GM19239 (cell line): ENCODE measurements at regions not wholly inside any gene's neighbourhood (a gene's known extent, or its start where the extent isn't known, plus 50 kb on each side); places are given as distances from the start of the nearest gene placed in this dataset.

Source experiments
- DNase-seq: peaks from one replicate; pipeline ENCODE4 v3.0.0; 2011; ENCODE audit warnings: low spot score; ENCODE audit not compliant: insufficient read length
- FAIRE-seq: peaks from 2 replicates; lab custom pipeline; 2011; peaks lifted over from hg19 to GRCh38; lab: Jason Lieb, UNC

DNA sequence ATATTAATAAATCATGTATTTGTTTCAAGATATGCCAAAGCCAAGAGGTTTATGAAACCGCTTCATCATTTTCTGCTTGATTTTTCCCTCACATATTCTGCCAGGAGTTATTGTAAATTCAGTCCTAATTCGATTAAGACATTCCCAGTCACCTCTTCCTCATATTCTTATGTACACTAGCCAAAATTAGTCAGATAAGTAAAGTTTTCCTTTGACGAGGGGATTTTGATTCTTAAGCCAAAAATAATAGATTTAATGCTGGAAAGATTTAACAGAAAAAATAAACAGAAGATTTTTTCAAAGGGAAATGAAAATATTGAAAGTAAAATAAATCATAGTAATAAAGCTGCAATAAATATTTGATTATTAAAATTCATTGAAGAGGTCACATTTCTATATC, 51.0 kb upstream of the VEGFC start:
- no peak for FAIRE-seq

DNA sequence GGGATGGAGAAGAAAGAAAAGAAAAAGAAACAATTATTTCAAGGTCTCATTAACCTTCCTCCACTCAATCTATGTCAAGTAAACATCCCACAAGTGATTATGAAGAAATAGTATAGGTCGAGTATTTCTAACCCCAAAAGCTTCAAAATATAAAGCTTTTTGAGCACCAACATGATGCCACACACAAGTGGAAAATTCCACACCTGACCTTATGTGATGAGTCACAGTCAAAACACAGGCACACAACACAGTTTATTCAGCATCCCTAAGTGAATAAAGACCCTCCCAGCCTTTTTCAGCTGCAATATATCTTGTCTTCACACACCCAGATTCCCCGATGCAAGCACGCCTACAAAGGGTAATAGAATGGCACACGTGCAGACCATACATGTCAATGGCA, 51.7 kb upstream of the VEGFC start:
- no peak for FAIRE-seq

More for the DNA sequence above, 51.0 kb upstream of the VEGFC start:
- no peak for DNase-seq

GRCh38 chr4:176845636-176846035, 52.9 kb upstream of the VEGFC start:
- no peak for FAIRE-seq
- DNase-seq, result no peak

More for the DNA sequence above, 51.7 kb upstream of the VEGFC start:
- DNase-seq, result no peak

DNA sequence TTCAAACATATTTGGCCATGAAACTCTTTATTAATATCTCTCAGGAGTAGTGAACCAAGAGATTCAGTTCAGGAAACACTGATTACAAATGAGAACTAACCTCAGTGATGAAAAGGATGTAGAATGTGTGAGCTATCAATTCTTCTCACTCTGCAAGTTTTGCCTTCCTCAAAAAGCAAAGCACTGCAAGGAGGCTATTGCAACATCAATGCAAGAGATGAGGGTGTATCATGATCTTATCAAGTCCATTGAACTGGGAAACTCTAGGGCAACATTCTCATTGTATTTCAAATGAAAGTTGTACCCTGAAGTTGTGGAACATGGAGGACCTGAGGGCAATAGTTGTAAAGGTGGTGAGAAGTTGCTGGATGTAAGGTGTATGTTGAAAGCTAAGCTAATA, 56.4 kb upstream of the VEGFC start:
- DNase-seq (no peak), FAIRE-seq (no peak)

GRCh38 chr4:176850436-176850835, 57.7 kb upstream of the VEGFC start:
- DNase-seq (no peak), FAIRE-seq (no peak)

- no peak for FAIRE-seq
- DNase-seq, result no peak
These were observed 63.7 kb upstream of the VEGFC start for GRCh38 chr4:176856421-176856820.

DNA sequence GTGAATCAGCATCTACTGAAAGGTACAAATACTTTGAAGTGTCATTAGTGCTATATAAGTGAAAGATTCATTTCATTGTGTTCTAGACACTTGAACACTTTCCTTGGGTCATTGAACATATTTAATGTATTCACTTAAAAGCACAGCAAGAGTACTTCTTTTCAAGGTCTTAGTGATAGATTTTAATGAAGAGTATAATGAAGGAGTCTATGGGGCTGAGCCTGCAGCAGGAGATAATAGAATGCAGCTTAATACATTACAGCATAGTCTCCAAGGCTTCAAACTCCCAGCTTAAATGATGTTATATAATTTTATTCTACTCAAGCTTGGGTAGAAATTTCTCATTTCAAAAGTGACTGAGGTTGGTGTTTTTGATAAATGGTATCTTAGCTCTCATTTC, 66.1 kb upstream of the VEGFC start:
- FAIRE-seq, result no peak

GRCh38 chr4:176864238-176864637, 71.5 kb upstream of the VEGFC start:
- FAIRE-seq (no peak), DNase-seq (no peak)

More for the DNA sequence above, 66.1 kb upstream of the VEGFC start:
- DNase-seq, result no peak

GRCh38 chr4:176868676-176869075, 76.0 kb upstream of the VEGFC start:
- DNase-seq (no peak), FAIRE-seq (no peak)

- FAIRE-seq (no peak), DNase-seq (no peak)
These were observed 79.7 kb upstream of the VEGFC start for GRCh38 chr4:176872461-176872860.

- DNase-seq (no peak), FAIRE-seq (no peak)
These were observed 82.2 kb upstream of the VEGFC start for GRCh38 chr4:176874721-176875445.

DNA sequence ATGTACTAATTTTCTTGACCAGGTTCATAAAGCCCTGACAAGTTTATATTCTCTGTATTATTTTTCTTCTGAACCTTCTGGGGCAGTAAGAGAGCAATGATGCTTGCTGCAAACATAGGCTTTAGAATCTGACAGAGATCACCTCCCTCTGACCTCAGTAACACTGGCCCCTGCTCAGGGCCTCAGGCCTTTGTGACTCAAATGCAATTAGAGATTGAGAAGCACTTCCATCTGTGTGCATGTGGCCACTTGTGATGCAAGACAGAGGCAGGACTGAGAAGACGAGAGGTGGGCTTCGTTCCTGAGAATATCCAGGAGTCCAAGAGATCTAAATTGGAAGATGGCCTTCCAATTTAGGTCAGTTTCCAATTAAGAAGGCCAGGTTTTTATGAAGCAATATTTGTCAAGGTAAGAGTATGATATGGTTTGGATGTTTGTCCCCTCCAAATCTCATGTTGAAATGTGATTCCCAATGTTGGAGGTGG, 82.8 kb upstream of the VEGFC start:
- DNase-seq (no peak), FAIRE-seq (no peak)

GRCh38 chr4:176879380-176880116, 86.8 kb upstream of the VEGFC start:
- DNase-seq (no peak), FAIRE-seq (no peak)

GRCh38 chr4:176882206-176882605, 89.5 kb upstream of the VEGFC start:
- DNase-seq (no peak), FAIRE-seq (no peak)

GRCh38 chr4:176883108-176883550, 90.4 kb upstream of the VEGFC start:
- no peak for FAIRE-seq
- DNase-seq, result no peak

DNA sequence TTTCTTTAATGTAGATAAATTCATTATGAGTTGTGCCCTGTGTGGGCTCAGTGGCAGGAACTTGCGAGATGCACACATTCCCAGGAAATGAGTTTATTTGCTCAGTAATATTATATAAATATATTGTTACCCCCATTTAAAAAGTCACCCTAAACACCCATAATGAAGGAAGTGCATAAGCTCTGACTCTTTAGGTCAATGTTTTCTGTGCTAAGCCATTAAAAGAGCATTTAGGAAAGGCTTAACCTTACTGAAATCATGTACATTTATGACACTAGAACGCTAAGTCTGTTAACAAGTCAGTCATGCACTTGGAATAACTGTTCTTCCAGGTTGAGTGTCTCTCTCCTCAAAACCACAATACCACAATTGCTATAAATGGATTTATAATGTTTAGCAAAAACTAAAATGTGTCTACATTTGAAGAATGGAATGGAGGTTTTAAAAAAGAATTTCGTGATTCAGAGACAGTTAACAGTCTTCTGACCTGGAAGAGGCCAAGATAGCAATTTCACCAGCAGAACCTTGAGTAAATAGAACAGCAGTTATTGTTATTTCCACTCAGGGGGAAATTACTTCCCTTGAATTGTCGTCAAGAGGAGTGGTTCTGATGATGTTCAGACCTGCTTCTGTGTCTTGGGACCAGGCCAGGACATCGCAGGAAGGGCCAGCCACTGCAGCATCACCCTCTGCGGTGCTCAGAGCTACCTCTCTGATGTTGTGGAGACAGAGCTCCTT, 91.1 kb upstream of the VEGFC start:
- FAIRE-seq, result no peak

DNA sequence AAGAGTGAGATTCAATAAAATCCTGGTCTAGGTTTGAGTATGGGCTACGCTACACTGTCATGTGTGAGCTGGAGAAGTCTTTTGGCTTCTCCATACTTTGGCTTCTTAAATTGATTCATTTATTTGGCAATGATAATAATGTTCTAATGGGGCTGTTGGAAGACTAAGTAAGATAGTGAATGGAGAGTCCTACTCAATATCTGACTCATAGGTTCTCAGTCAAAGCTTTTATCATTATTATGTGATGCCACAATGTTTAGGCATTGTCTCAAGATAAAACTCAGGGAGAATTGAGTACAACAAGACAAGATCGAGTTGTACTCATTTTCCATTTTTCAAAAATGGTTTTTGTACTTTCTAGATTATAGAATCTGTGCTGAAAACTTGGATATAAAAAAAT, 92.5 kb upstream of the VEGFC start:
- FAIRE-seq, result no peak
- no peak for DNase-seq

More for the DNA sequence above, 91.1 kb upstream of the VEGFC start:
- no peak for DNase-seq

DNA sequence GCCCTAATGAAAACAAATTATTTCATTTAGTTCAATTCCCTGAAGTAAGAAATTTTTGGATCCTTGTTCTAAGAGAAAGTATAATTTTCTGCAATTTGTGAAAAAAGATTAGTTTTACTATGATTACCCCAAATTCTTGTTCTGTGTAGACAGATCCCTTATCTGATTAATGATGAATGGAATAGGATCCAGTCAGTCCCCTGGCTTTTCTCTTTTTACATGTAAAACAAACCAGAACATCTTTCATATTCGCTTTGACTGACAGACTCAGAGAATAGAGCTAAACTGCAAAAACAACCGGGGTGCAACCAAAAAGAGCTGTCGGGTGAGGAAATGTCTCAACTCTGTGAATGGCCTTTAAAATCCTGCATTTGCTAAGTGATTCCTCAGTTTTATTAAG, 93.4 kb upstream of the VEGFC start:
- no peak for DNase-seq
- FAIRE-seq, result no peak

DNA sequence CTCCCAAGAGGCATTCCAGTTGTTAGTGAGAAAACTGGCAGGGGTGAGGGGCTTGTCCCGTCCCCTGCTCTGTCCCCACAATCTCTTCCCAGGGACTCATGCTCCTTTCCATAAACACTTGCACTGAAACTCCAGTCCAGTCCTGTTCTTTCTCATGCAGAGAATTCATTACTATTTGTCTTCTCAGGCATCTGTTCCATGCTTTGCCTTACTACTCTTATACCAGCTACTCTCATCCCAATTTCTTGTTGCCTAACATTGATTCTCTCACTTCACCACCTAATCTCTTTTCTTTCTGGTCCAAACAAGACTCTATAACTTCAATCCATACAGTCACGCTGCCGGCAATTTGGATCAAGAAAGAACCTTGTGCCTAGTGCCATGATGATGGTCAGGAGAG, 97.1 kb upstream of the VEGFC start:
- FAIRE-seq (no peak), DNase-seq (no peak)

DNA sequence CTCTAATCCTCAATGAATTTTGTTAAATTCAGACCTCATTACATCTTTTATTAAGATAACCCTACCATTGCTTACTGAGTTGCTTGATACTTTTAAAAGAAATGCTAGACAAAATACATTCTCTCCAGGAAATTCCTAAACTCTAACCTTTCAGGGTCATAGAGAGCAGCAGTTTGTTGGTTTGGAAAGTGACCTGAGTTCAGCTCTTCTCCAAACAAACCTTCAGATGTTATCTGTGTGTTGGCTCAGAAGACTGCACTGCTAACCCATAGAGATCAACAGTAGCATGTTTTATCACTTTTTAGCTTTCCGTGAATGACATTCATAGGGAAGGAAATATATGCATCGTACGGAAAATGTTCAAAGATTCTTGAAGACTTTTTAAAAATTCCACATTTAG, 101.8 kb upstream of the VEGFC start:
- no peak for DNase-seq
- no peak for FAIRE-seq

DNA sequence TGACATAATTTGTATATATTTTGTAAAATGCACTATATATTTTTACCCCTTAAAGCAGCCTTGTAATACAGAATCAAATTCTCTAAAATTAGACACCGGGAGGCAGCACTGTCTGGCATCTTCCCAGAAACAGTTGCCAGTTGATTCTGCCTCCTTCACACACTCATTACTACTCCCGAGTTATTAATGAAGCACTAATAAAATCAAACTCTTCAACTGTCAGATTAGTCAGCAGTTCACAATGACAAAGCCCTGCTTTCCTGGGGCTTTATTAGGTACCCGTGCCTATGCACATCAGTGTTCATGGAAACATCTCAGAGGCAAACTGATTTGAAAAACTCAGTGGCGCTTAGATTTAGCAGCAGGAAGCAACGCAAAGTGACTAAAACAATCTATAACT, 103.5 kb upstream of the VEGFC start:
- FAIRE-seq, result no peak
- no peak for DNase-seq
